GM13977 (cell line): ENCODE measurements at regions not wholly inside any gene's neighbourhood (a gene's known extent, or its start where the extent isn't known, plus 50 kb on each side); places are given as distances from the start of the nearest gene placed in this dataset.

ENCODE experiments used
- DNase-seq: peaks from one replicate; pipeline ENCODE4 v3.0.0; 2012; ENCODE audit warnings: low spot score
- CTCF ChIP-seq: IDR thresholded peaks from 2 replicates; pipeline ENCODE4 v1.5.1; 2012; ENCODE audit warnings: mild to moderate bottlenecking, control low read depth; ENCODE audit not compliant: insufficient read depth; ENCODE audit errors: extremely low read depth, missing control alignments
- in situ Hi-C: fragments of 300-500 bp; cut with MboI; formaldehyde crosslinking; loops from one replicate; pipeline ENCODE4 v1.12.0; 2022; ENCODE audit warnings: low sequenced_read_pairs, low pct_unique_long_range_greater_than_20kb, mixed read lengths, inconsistent platforms; ENCODE audit not compliant: unreplicated experiment

- DNase-seq = no peak
- no peak for TF ChIP-seq CTCF
- in situ Hi-C loops = no loop called here
These were observed 336.1 kb upstream of the PKDCC start for GRCh38 chr2:41711736-41712135.

GRCh38 chr2:41716497-41716896, 331.3 kb upstream of the PKDCC start:
- TF ChIP-seq CTCF = no peak
- DNase-seq = no peak
- in situ Hi-C loops = no loop called here

DNA sequence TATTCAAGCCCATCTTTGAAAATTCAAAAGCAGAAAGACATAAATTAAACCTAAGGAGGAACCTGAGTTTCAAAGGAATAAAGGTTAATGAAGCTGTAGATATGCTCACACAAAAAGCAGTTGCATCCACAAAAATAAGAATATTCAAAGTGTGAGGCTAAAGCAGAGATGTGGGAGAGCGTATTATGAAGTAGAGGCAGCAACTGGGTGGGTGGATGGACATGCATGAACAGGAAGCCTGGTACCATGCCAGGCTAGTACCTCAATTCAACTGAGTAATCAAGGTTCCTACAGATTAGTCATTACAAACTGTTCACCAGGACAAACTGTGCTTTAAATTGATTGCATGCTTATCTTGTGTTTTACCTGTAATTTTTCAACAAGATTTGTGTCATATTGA, 330.0 kb upstream of the PKDCC start:
- DNase-seq = no peak
- no peak for TF ChIP-seq CTCF
- in situ Hi-C loops = no loop called here

DNA sequence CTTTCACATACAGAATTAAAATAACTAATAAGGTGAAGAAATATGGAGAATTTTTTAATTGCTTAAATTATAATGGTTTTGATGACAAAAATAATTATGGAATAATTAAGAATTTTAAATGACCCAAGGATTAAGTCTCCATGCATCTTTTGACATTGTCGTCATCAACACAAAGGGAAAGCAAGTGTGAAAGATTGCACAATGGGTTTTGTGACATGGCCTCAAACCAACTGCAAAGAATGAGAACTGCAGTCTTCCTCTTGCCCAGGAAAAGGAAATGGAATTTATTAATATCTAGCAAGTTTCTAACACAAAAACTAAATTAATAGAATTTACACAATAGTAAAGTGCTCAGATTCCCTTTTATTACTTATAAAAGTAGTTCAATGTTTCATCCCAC, 329.1 kb upstream of the PKDCC start:
- TF ChIP-seq CTCF = no peak
- in situ Hi-C loops = no loop called here
- no peak for DNase-seq

DNA sequence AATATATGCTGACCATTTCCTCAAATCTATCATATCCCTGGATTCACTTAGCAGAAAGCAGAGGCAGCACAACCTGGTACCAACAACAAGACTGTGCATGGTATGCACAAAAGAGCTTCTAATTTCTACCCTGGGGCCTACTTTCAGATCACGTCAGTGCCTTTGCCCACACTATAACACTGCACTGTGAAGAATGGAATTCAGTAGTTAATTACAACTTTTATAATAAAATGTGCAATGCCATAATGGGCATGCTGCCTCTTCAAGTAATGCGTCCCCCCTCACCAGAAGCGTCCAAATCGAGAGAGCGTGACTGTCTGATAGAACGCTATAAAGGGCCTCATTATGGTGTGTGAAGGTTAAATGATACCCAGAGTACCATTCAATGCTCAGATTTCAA, 328.1 kb upstream of the PKDCC start:
- no peak for TF ChIP-seq CTCF
- in situ Hi-C loops = no loop called here
- no peak for DNase-seq

DNA sequence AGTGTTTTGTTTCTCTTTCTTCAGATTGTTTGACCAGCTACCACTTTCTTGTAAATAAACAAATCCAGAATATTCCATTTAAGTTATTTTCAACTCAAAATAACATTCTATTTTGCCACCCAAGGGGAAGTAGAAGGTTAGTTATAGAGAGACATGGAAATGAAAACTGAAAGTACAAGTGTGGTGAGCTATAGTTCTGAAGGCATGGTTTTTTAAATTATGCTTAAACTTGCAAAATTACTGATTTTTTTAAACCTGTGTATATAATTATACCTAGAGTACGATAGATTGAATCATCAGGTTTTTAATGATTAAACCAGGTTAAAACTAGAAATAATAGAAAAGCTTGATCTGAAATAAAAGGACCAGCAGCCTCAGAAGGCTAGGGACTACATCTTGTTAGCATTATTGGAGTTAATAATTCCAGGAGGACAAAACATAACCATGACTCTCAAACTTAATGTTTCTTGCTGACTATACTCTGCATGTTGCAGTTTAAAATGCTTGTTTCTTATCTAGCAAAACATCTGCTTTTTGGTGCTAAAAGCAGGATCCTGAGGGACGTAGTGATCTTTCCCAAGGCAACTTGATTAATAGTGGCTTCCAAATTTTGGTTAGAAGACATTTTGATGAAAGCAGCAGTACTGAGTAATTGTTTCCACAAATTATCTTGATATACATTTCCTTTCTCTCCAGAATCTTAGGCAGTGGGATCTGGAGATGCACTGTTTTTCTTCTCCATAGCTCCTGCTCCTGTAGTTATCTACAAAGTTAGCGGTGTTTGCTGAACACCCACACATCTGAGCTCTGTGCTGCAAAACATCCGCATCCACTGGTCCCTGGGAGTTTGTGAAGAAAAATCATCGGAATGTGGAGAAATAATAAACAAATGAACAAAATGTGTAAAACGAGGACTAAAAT, 327.2 kb upstream of the PKDCC start:
- no peak for DNase-seq
- TF ChIP-seq CTCF = no peak
- in situ Hi-C loops = no loop called here
